H1 (cell line): ENCODE measurements at regions not wholly inside any gene's neighbourhood (a gene's known extent, or its start where the extent isn't known, plus 50 kb on each side); places are given as distances from the start of the nearest gene placed in this dataset.

Source experiments
- CTCF ChIA-PET: fragments of 300-600 bp; sonication (Branson Sonifier 250); formaldehyde crosslinking; loops from one replicate; lab custom pipeline; 2021; ENCODE audit not compliant: partially characterized antibody; lab: Charles Lee
- POLR2A ChIA-PET: fragments of 300-600 bp; sonication (Branson Sonifier 250); formaldehyde crosslinking; loops from one replicate; lab custom pipeline; 2021; ENCODE audit warnings: inconsistent platforms; ENCODE audit not compliant: partially characterized antibody; lab: Charles Lee
- DNase-seq, 2 experiments: peaks; one replicate each; pipeline versions ENCODE4 v3.0.0 to v3.0.0-alpha.2; 2010 to 2022; ENCODE audit warnings: low spot score in 2 of 2, low read depth in 1 of 2, mixed read lengths in 1 of 2
- FAIRE-seq: peaks from 2 replicates; lab custom pipeline; 2011; peaks lifted over from hg19 to GRCh38; lab: Jason Lieb, UNC
- H2AFZ ChIP-seq: 2 replicates; pipeline ENCODE4 v1.8.1; 2012; ENCODE audit warnings: low read length, inconsistent platforms
- H2AK5ac ChIP-seq: 2 replicates; pipeline ENCODE4 v1.6.1; 2013; ENCODE audit warnings: low read depth, low read length
- H2BK120ac ChIP-seq: replicated peaks from 2 replicates; pipeline ENCODE3; 2013; ENCODE audit warnings: low read depth, low read length, inconsistent platforms
- H2BK12ac ChIP-seq: 2 replicates; pipeline ENCODE4 v1.6.1; 2013; ENCODE audit warnings: low read depth, low read length
- H2BK15ac ChIP-seq: 2 replicates; pipeline ENCODE4 v1.6.1; 2013; ENCODE audit warnings: low read length
- H2BK20ac ChIP-seq: 2 replicates; pipeline ENCODE4 v1.6.1; 2013; ENCODE audit warnings: low read length
- H2BK5ac ChIP-seq: 2 replicates; pipeline ENCODE4 v1.6.1; 2013; ENCODE audit warnings: low read depth, low read length
- H3K14ac ChIP-seq: 2 replicates; pipeline ENCODE4 v1.6.1; 2013; ENCODE audit warnings: inconsistent platforms; ENCODE audit not compliant: insufficient read length
- H3K18ac ChIP-seq: 2 replicates; pipeline ENCODE4 v1.6.1; 2013; ENCODE audit warnings: low read length; ENCODE audit errors: extremely low read depth
- H3K23ac ChIP-seq: 2 replicates; pipeline ENCODE4 v1.6.1; 2013; ENCODE audit warnings: inconsistent platforms; ENCODE audit not compliant: insufficient read length
- H3K23me2 ChIP-seq: 2 replicates; pipeline ENCODE4 v1.6.1; 2013; ENCODE audit warnings: low read depth, low read length
- H3K27ac ChIP-seq: 2 replicates; pipeline ENCODE4 v1.6.1; 2011; ENCODE audit warnings: low read depth, low read length, inconsistent platforms
- H3K27me3 ChIP-seq, 4 experiments: replicated peaks in 1 of 4; 1 replicate in 1 of 4; 2 replicates in 3 of 4; pipeline versions ENCODE4 v1.6.1 to v1.8.1; 2011 to 2013; ENCODE audit warnings: low read length in 3 of 4, mild to moderate bottlenecking in 3 of 4, inconsistent platforms in 2 of 4, mixed read lengths in 2 of 4, moderate library complexity in 1 of 4; ENCODE audit not compliant: control insufficient read depth in 3 of 4, insufficient read depth in 3 of 4; ENCODE audit errors: extremely low read depth in 1 of 4
- H3K36me3 ChIP-seq, 4 experiments: 2 replicates each; pipeline versions ENCODE4 v1.6.1 to v1.8.1; 2011 to 2013; ENCODE audit warnings: mild to moderate bottlenecking in 4 of 4, low read length in 3 of 4, moderate library complexity in 2 of 4, control low read depth in 1 of 4, inconsistent platforms in 1 of 4; ENCODE audit not compliant: insufficient read depth in 4 of 4, control insufficient read depth in 2 of 4
- H3K4ac ChIP-seq: replicated peaks from 2 replicates; pipeline ENCODE3; 2013; ENCODE audit warnings: low read length, low read depth, mixed read lengths, inconsistent platforms; ENCODE audit not compliant: insufficient read length
- H3K4me1 ChIP-seq, 4 experiments: replicated peaks in 1 of 4; 1 replicate in 1 of 4; 2 replicates in 3 of 4; pipeline versions ENCODE4 v1.6.1 to v1.8.1; 2011 to 2013; ENCODE audit warnings: low read length in 3 of 4, inconsistent platforms in 2 of 4, mixed read lengths in 1 of 4; ENCODE audit not compliant: insufficient read depth in 4 of 4, control insufficient read depth in 3 of 4
- H3K4me2 ChIP-seq, 2 experiments: 2 replicates each; pipeline versions ENCODE4 v1.6.1 to v1.8.1; 2011 to 2013; ENCODE audit warnings: low read depth in 2 of 2, low read length in 2 of 2, control low read depth in 1 of 2, inconsistent platforms in 1 of 2, mild to moderate bottlenecking in 1 of 2; ENCODE audit not compliant: insufficient read depth in 1 of 2
- H3K4me3 ChIP-seq, 4 experiments: fragments of 200-600, 300-600 bp in 1 of 4; sonication (generic), shearing (Covaris generic), sonication (Bioruptor Twin) in 1 of 4; 2 replicates each; pipeline versions ENCODE4 v1.5.1 to v1.8.1; 2011 to 2016; ENCODE audit warnings: low read length in 4 of 4, low read depth in 3 of 4, control low read depth in 2 of 4, inconsistent platforms in 2 of 4, mild to moderate bottlenecking in 2 of 4, mixed read lengths in 1 of 4, moderate library complexity in 1 of 4; ENCODE audit not compliant: insufficient read depth in 2 of 4; ENCODE audit errors: extremely low read depth in 1 of 4
- H3K56ac ChIP-seq: replicated peaks from 2 replicates; pipeline ENCODE3; 2013; ENCODE audit warnings: low read depth, mild to moderate bottlenecking, mixed read lengths, low read length, inconsistent platforms; ENCODE audit not compliant: insufficient read length
- H3K79me1 ChIP-seq: 2 replicates; pipeline ENCODE4 v1.6.1; 2013; ENCODE audit warnings: low read depth, low read length, control low read depth
- H3K79me2 ChIP-seq, 2 experiments: 2 replicates each; pipeline versions ENCODE4 v1.6.1 to v1.8.1; 2012 to 2013; ENCODE audit warnings: low read length in 2 of 2, mild to moderate bottlenecking in 2 of 2, inconsistent platforms in 1 of 2; ENCODE audit not compliant: insufficient read depth in 2 of 2, control insufficient read depth in 1 of 2
- H3K9ac ChIP-seq, 4 experiments: replicated peaks in 1 of 4; 1 replicate in 1 of 4; 2 replicates in 3 of 4; pipeline versions ENCODE4 v1.6.1 to v1.8.1; 2011 to 2013; ENCODE audit warnings: low read depth in 3 of 4, low read length in 3 of 4, control low read depth in 2 of 4, mild to moderate bottlenecking in 2 of 4, moderate library complexity in 2 of 4, inconsistent platforms in 1 of 4; ENCODE audit errors: extremely low read depth in 1 of 4
- H3K9me3 ChIP-seq, 2 experiments: 2 replicates each; pipeline versions ENCODE4 v1.6.1 to v1.8.1; 2012 to 2013; ENCODE audit warnings: mild to moderate bottlenecking in 2 of 2, moderate library complexity in 2 of 2, control low read depth in 1 of 2, inconsistent platforms in 1 of 2, low read depth in 1 of 2, low read length in 1 of 2, mixed read lengths in 1 of 2; ENCODE audit not compliant: insufficient read depth in 2 of 2
- H4K20me1 ChIP-seq, 2 experiments: replicated peaks in 1 of 2; 2 replicates each; pipeline versions ENCODE3 to v1.8.1; 2011 to 2013; ENCODE audit warnings: inconsistent platforms in 2 of 2, low read length in 2 of 2, mild to moderate bottlenecking in 1 of 2; ENCODE audit not compliant: insufficient read depth in 2 of 2, control insufficient read depth in 1 of 2
- H4K5ac ChIP-seq: 2 replicates; pipeline ENCODE4 v1.6.1; 2013; ENCODE audit warnings: low read length, low read depth, mixed read lengths, inconsistent platforms; ENCODE audit not compliant: insufficient read length
- H4K8ac ChIP-seq: 2 replicates; pipeline ENCODE4 v1.8.0; 2013; ENCODE audit warnings: mild to moderate bottlenecking, moderate library complexity, low read length, inconsistent platforms; ENCODE audit not compliant: insufficient read depth; ENCODE audit errors: extremely low read depth
- H4K91ac ChIP-seq: replicated peaks from 2 replicates; pipeline ENCODE3; 2013; ENCODE audit warnings: low read length, mixed read lengths, inconsistent platforms; ENCODE audit not compliant: insufficient read length
- BACH1 ChIP-seq: IDR thresholded peaks from 2 replicates; pipeline ENCODE4 v1.6.1; 2012; ENCODE audit warnings: low read length, improper control_type of control experiment
- WGBS, 2 experiments: shearing (Covaris generic) in 1 of 2; methylation state at CpG; one replicate each; pipeline versions ENCODE4 v1.1.6 to v1.1.7; 2013 to 2015; ENCODE audit warnings: low lambda C conversion rate in 2 of 2, mixed read lengths in 2 of 2, inconsistent platforms in 1 of 2, low coverage in 1 of 2, missing lambda C conversion rate in 1 of 2; ENCODE audit not compliant: insufficient replicate concordance in 2 of 2, insufficient coverage in 1 of 2, insufficient read length in 1 of 2; ENCODE audit errors: extremely low coverage in 1 of 2, missing lambda C conversion rate in 1 of 2; 5-methylcytosine and 5-hydroxymethylcytosine counted together
- TF ChIP-seq, protein P1 (sequence below): IDR thresholded peaks from 2 replicates; pipeline ENCODE4 v1.6.1; 2012; ENCODE audit warnings: inconsistent platforms

DNA sequence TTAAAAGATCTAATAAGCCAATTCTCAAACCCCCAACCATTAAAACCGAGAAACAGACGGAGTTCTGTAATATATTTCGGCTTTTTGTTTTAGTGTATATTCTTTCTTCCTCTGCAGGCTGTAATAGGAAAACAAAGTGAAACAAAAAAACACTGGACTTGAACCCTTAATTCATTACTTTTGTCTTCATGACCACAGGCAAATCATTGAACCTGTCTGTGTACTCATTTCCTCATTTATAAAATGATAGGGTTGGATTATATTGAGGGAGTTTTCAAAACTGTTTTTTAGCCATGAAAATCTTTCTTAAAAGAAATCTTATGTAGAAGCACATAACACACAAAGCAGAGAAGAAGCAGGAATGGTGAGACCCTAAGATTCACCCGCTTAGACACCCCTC, 278.8 kb downstream of the CD83 start:
- Histone ChIP-seq H3K36me3 (peaks cover 0 to 12% (median 0%) of the 10 kb centered on the region in 4 experiments; a peak in 2 of 8 replicates), H2BK120ac (no peak overlapping the region), H3K56ac (no peak overlapping the region), H2BK5ac (no peak overlapping the region), H3K79me1 (no peaks in the 10 kb centered on the region), H3K9me3 (peaks cover 21 to 23% of the 10 kb centered on the region in 2 experiments), H2BK12ac (no peak overlapping the region), H3K23me2 (no peaks in the 10 kb centered on the region), H2AK5ac (no peak overlapping the region), H3K27ac (no peak overlapping the region), H4K5ac (no peak overlapping the region), H3K9ac (no peak overlapping the region), H3K27me3 (no peaks in the 10 kb centered on the region; a peak in 1 of 7 replicates), H3K23ac (no peak overlapping the region), H4K20me1 (no peaks in the 10 kb centered on the region), H2BK20ac (no peak overlapping the region), H3K79me2 (no peaks in the 10 kb centered on the region), H4K91ac (no peak overlapping the region), H3K18ac (no peak overlapping the region), H3K4ac (no peak overlapping the region), H2AFZ (no peak overlapping the region), H3K4me2 (no peak overlapping the region), H3K4me1 (no peaks in the 10 kb centered on the region), H3K14ac (no peak overlapping the region), H4K8ac (no peak overlapping the region), H2BK15ac (no peak overlapping the region), H3K4me3 (no peak overlapping the region)
- POLR2A ChIA-PET, result interaction anchor here (0.5 to 0.8 kb wide), 2 partner anchors 33 to 104 kb away, joined by 3 read pairs; no protein-coding TSS in a partner anchor
- CTCF ChIA-PET, result interaction anchor here (0.6 to 3.3 kb wide), 18 partner anchors 10 to 795 kb away, joined by 3 to 20 read pairs (median 4); no protein-coding TSS in a partner anchor
- DNase-seq (no peak), FAIRE-seq (no peak)
- 96% methylated on average over 4 of the region's 4 CpGs; no CpG with 5 or more reads in 1 of the 2 experiments for WGBS, 2 experiments
- TF ChIP-seq, protein P1, sequence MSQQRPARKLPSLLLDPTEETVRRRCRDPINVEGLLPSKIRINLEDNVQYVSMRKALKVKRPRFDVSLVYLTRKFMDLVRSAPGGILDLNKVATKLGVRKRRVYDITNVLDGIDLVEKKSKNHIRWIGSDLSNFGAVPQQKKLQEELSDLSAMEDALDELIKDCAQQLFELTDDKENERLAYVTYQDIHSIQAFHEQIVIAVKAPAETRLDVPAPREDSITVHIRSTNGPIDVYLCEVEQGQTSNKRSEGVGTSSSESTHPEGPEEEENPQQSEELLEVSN, result no peak
- TF ChIP-seq BACH1, result no peak
